ENCODE measurements at regions not wholly inside any gene's neighbourhood (a gene's known extent, or its start where the extent isn't known, plus 50 kb on each side); places are given as distances from the start of the nearest gene placed in this dataset.

DNA sequence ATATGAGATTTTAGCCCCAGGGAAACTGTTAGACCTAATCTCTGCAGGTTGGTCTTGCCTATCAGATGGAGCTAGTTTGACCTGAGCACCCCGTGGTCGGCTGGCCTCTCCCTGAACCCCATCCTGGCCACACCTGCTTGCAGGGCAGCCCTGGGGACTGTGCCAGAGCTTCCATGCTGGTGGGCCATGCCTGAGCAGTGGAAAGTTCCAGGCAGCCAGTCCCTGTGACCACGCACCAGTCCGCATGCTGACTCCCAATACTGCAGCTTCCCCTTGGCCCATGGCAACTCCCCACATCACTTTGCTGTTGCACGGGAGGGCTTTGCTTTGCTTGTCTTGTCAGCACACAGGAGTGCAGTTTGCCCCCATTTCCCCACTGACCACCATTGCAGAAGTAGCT lies 427.8 kb upstream of the SEMA3D start:
- Mint-ChIP-seq H3K36me3 (ENCODE audit: low read depth) (no peaks in the 10 kb centered on the region), H3K4me3 (no peak overlapping the region), H3K27ac (no peak overlapping the region), H3K4me1 (ENCODE audit: low read depth) (peaks cover 11% of the 10 kb centered on the region), H3K27me3 (no peaks in the 10 kb centered on the region), H3K9me3 (peaks cover 36% of the 10 kb centered on the region)
- intact Hi-C loops (cut with micrococcal nuclease): no loop called here

- Mint-ChIP-seq H3K4me1 (ENCODE audit: low read depth) (peaks cover 6% of the 10 kb centered on the region), H3K4me3 (no peak overlapping the region), H3K27me3 (no peaks in the 10 kb centered on the region), H3K36me3 (ENCODE audit: low read depth) (no peaks in the 10 kb centered on the region), H3K9me3 (peaks cover 36% of the 10 kb centered on the region), H3K27ac (no peak overlapping the region)
- intact Hi-C loops (cut with micrococcal nuclease): no loop called here
Observed at GRCh38 chr7:85612514-85612913, 425.7 kb upstream of the SEMA3D start.

- H3K4me3 Mint-ChIP-seq: no peak overlapping the region
- no peak overlapping the region for H3K27ac Mint-ChIP-seq
- no peaks in the 10 kb centered on the region for H3K27me3 Mint-ChIP-seq
- no peaks in the 10 kb centered on the region for H3K36me3 Mint-ChIP-seq (ENCODE audit: low read depth)
- intact Hi-C loops (cut with micrococcal nuclease): no loop called here
- H3K9me3 Mint-ChIP-seq: peaks cover 24% of the 10 kb centered on the region
- H3K4me1 Mint-ChIP-seq (ENCODE audit: low read depth): no peaks in the 10 kb centered on the region
Observed at GRCh38 chr7:85608804-85609203, 421.9 kb upstream of the SEMA3D start.

DNA sequence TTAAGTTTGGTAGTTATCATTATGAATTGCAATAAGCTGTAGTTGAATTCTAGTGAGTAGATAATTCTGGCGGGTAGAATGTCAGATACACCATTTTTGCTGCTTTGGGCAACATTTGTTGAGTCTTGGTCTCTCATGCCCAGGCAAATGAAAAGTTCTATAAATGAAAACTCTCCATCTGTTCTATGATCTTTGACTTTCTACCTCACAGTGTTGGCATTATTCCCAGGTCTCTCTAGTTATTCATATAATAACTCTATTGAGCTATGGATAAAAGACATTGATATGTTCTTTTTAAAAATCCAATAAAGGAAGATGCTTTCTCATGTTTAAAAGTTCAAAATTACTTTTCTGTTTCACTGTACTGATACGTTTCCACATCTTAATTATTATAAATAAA lies 415.3 kb upstream of the SEMA3D start:
- no peaks in the 10 kb centered on the region for H3K4me1 Mint-ChIP-seq (ENCODE audit: low read depth)
- no peak overlapping the region for H3K27ac Mint-ChIP-seq
- no peaks in the 10 kb centered on the region for H3K36me3 Mint-ChIP-seq (ENCODE audit: low read depth)
- intact Hi-C loops (cut with micrococcal nuclease): no loop called here
- H3K9me3 Mint-ChIP-seq: peaks cover 10% of the 10 kb centered on the region
- H3K27me3 Mint-ChIP-seq: no peaks in the 10 kb centered on the region
- no peak overlapping the region for H3K4me3 Mint-ChIP-seq

DNA sequence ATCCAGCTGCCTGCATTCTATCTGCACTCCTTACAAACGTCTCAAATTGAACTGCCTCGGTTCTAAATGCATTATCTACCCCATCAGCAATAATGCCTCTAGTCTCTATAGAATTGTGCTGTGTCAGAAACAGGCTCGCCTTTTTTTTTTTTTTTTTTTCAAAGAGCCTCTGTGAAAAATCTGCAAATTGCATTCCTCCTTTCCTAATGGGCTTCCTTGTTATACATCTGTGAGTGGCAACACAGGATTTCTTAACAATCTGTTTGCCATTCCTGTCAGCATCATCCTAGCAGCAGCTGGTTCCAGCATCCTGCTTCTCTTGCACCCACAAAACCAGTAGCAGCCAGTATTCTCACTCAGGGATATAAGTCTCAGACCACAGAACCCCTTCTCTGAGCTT lies 413.5 kb upstream of the SEMA3D start:
- Mint-ChIP-seq H3K4me3 (no peak overlapping the region), H3K36me3 (ENCODE audit: low read depth) (no peaks in the 10 kb centered on the region), H3K4me1 (ENCODE audit: low read depth) (no peaks in the 10 kb centered on the region), H3K27ac (no peak overlapping the region), H3K9me3 (peaks cover 10% of the 10 kb centered on the region), H3K27me3 (no peaks in the 10 kb centered on the region)
- intact Hi-C loops (cut with micrococcal nuclease): no loop called here

DNA sequence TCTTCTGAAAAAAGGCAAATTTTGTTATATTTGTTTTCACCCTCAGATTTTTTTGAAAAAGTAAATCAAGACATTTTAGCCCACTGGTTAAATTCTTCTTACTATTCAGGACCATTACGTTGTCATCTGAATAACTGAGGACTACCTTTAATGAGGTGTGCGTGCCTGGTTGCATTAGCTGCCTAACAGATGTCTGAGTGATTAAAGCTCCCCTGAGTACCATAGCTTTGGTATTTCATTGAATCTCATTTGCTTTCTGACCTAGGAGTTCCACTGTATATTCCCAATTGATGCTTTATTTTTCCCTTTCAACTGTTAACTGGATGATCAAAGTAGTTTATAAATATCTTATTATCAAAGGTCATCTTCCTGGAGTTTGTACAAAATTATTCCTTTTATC lies 410.0 kb upstream of the SEMA3D start:
- no peaks in the 10 kb centered on the region for H3K9me3 Mint-ChIP-seq
- H3K27me3 Mint-ChIP-seq: no peaks in the 10 kb centered on the region
- H3K4me1 Mint-ChIP-seq (ENCODE audit: low read depth): no peaks in the 10 kb centered on the region
- intact Hi-C loops (cut with micrococcal nuclease): no loop called here
- H3K36me3 Mint-ChIP-seq (ENCODE audit: low read depth): no peaks in the 10 kb centered on the region
- H3K27ac Mint-ChIP-seq: no peak overlapping the region
- H3K4me3 Mint-ChIP-seq: no peak overlapping the region

DNA sequence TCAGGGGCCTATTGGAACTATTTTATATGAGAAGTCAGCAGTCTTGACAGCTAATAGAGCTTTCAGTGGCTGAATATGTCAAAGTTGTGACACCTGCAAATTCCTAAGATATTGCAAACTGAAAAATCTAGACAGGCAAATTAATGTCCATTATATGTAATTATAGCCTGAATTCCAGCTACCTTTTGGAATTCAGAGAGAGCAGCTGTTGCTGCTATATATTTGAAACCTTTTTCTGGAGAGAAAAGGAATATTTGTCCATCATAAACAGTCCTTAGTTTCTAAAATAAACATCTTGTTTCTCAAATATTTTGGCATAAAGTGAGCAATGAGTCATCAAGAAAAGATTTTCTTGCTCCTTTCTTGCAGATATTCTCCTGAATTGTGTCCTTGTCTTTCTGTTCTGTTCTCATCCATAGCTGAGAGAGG lies 408.9 kb upstream of the SEMA3D start:
- Mint-ChIP-seq H3K27ac (no peak overlapping the region), H3K4me3 (no peak overlapping the region), H3K9me3 (no peaks in the 10 kb centered on the region), H3K36me3 (ENCODE audit: low read depth) (no peaks in the 10 kb centered on the region), H3K27me3 (no peaks in the 10 kb centered on the region), H3K4me1 (ENCODE audit: low read depth) (no peaks in the 10 kb centered on the region)
- intact Hi-C loops (cut with micrococcal nuclease): no loop called here

GRCh38 chr7:85593355-85593754 lies 406.5 kb upstream of the SEMA3D start:
- no peak overlapping the region for H3K4me3 Mint-ChIP-seq
- intact Hi-C loops (cut with micrococcal nuclease): no loop called here
- H3K4me1 Mint-ChIP-seq (ENCODE audit: low read depth): no peaks in the 10 kb centered on the region
- H3K27ac Mint-ChIP-seq: no peak overlapping the region
- H3K9me3 Mint-ChIP-seq: peaks cover 6% of the 10 kb centered on the region
- no peaks in the 10 kb centered on the region for H3K36me3 Mint-ChIP-seq (ENCODE audit: low read depth)
- H3K27me3 Mint-ChIP-seq: no peaks in the 10 kb centered on the region

GRCh38 chr7:85587785-85588184 lies 400.9 kb upstream of the SEMA3D start:
- no peaks in the 10 kb centered on the region for H3K4me1 Mint-ChIP-seq (ENCODE audit: low read depth)
- H3K9me3 Mint-ChIP-seq: peaks cover 8% of the 10 kb centered on the region
- no peak overlapping the region for H3K27ac Mint-ChIP-seq
- H3K27me3 Mint-ChIP-seq: no peaks in the 10 kb centered on the region
- H3K36me3 Mint-ChIP-seq (ENCODE audit: low read depth): no peaks in the 10 kb centered on the region
- H3K4me3 Mint-ChIP-seq: no peak overlapping the region
- intact Hi-C loops (cut with micrococcal nuclease): no loop called here

DNA sequence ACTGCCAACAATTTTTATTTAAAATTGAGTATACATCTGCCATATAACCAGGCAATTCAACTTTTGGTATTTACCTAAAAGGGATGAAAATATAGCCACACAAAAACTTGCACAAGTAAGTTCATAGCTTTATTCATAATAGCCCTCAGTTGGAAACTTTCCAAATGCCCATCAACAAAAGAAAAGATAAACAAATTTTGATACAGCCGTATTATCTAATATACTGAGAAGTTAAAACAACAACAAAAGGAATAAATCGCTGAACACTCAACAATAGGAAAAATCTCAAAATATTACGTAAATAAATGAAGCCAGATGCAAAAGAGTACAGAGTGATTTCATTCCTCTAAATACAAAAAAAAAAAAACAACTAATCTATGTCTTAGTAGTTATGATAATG lies 399.2 kb upstream of the SEMA3D start:
- H3K36me3 Mint-ChIP-seq (ENCODE audit: low read depth): no peaks in the 10 kb centered on the region
- H3K27me3 Mint-ChIP-seq: no peaks in the 10 kb centered on the region
- no peak overlapping the region for H3K4me3 Mint-ChIP-seq
- H3K27ac Mint-ChIP-seq: no peak overlapping the region
- intact Hi-C loops (cut with micrococcal nuclease): no loop called here
- no peaks in the 10 kb centered on the region for H3K4me1 Mint-ChIP-seq (ENCODE audit: low read depth)
- peaks cover 8% of the 10 kb centered on the region for H3K9me3 Mint-ChIP-seq

GRCh38 chr7:85583131-85583953 lies 396.5 kb upstream of the SEMA3D start:
- H3K4me3 Mint-ChIP-seq: no peak overlapping the region
- no peaks in the 10 kb centered on the region for H3K4me1 Mint-ChIP-seq (ENCODE audit: low read depth)
- H3K36me3 Mint-ChIP-seq (ENCODE audit: low read depth): no peaks in the 10 kb centered on the region
- intact Hi-C loops (cut with micrococcal nuclease): no loop called here
- no peaks in the 10 kb centered on the region for H3K27me3 Mint-ChIP-seq
- H3K27ac Mint-ChIP-seq: no peak overlapping the region
- H3K9me3 Mint-ChIP-seq: peaks cover 2% of the 10 kb centered on the region

GRCh38 chr7:85573844-85574243 lies 387.0 kb upstream of the SEMA3D start:
- no peaks in the 10 kb centered on the region for H3K9me3 Mint-ChIP-seq
- intact Hi-C loops (cut with micrococcal nuclease): no loop called here
- H3K36me3 Mint-ChIP-seq (ENCODE audit: low read depth): no peaks in the 10 kb centered on the region
- no peaks in the 10 kb centered on the region for H3K27me3 Mint-ChIP-seq
- no peak overlapping the region for H3K4me3 Mint-ChIP-seq
- H3K4me1 Mint-ChIP-seq (ENCODE audit: low read depth): peaks cover 7% of the 10 kb centered on the region
- H3K27ac Mint-ChIP-seq: no peak overlapping the region

- H3K27ac Mint-ChIP-seq: no peak overlapping the region
- no peaks in the 10 kb centered on the region for H3K36me3 Mint-ChIP-seq (ENCODE audit: low read depth)
- H3K9me3 Mint-ChIP-seq: no peaks in the 10 kb centered on the region
- peaks cover 7% of the 10 kb centered on the region for H3K4me1 Mint-ChIP-seq (ENCODE audit: low read depth)
- no peaks in the 10 kb centered on the region for H3K27me3 Mint-ChIP-seq
- H3K4me3 Mint-ChIP-seq: no peak overlapping the region
- intact Hi-C loops (cut with micrococcal nuclease): no loop called here
Observed at GRCh38 chr7:85573346-85573745, 386.5 kb upstream of the SEMA3D start.

DNA sequence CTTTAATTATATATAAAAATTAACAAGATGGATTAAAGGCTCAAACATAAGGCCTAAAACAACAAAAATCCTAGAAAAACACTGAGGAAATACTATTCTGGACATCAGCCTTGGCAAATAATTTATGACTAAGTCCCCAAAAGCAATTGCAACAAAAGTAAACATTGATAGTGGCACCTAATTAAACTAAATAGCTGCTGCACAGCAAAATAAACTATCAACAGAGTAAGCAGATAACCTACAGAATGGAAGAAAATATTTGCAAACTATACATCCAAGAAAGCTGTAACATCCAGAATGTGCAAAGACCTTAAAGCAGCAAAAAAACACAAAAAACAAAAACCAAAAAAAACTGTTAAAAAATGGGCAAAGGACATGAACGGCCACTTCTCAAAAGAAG lies 384.0 kb upstream of the SEMA3D start:
- H3K27me3 Mint-ChIP-seq: no peaks in the 10 kb centered on the region
- H3K27ac Mint-ChIP-seq: no peak overlapping the region
- H3K4me3 Mint-ChIP-seq: no peak overlapping the region
- no peaks in the 10 kb centered on the region for H3K36me3 Mint-ChIP-seq (ENCODE audit: low read depth)
- H3K4me1 Mint-ChIP-seq (ENCODE audit: low read depth): peaks cover 7% of the 10 kb centered on the region
- peaks cover 13% of the 10 kb centered on the region for H3K9me3 Mint-ChIP-seq
- intact Hi-C loops (cut with micrococcal nuclease): no loop called here

DNA sequence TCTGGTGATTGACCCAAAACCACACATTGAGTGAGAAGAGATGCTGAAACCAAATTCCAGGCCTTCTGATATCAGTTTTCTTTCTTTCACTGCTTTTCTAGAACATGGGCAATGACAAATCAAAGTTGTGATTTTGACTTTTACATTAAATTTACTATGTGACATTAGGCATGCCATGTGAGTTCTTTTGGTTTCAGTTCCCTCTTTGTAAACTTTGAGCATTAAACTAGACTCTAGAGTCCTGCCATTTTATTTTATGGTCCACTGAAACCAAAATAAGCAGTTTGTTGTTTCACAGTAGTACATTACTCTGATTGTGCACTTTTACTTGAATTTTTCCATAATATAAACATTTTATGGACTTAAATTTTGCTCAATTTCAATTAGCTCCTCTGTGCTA lies 381.1 kb upstream of the SEMA3D start:
- H3K4me1 Mint-ChIP-seq (ENCODE audit: low read depth): no peaks in the 10 kb centered on the region
- no peaks in the 10 kb centered on the region for H3K36me3 Mint-ChIP-seq (ENCODE audit: low read depth)
- intact Hi-C loops (cut with micrococcal nuclease): loop anchor here (10.0 kb wide), 1 partner anchor 147 kb away; no protein-coding TSS in a partner anchor
- H3K9me3 Mint-ChIP-seq: peaks cover 13% of the 10 kb centered on the region
- no peak overlapping the region for H3K4me3 Mint-ChIP-seq
- no peak overlapping the region for H3K27ac Mint-ChIP-seq
- no peaks in the 10 kb centered on the region for H3K27me3 Mint-ChIP-seq

Measured in dendritic cell treated with granulocyte-macrophage colony-stimulating factor and Interleukin-4, amounts not matched to agents 40 ng/mL and 50 ng/mL, for 4 days (primary cell).